Stimulated activated CD8-positive, alpha-beta memory T cell treated with anti-CD3 and anti-CD28 coated beads, Interleukin-12 subunit alpha, Interleukin-12 subunit beta, amount 100 ng/mL, for 1 hour (primary cell): ENCODE measurements at regions not wholly inside any gene's neighbourhood (a gene's known extent, or its start where the extent isn't known, plus 50 kb on each side); places are given as distances from the start of the nearest gene placed in this dataset.

Source experiments
- DNase-seq: peaks from one replicate; pipeline ENCODE4 v3.0.0-alpha.2; 2020; ENCODE audit warnings: low read depth

- no peak for DNase-seq
Observed at GRCh38 chr5:7955476-7955875, 86.5 kb downstream of the MTRR start.

DNA sequence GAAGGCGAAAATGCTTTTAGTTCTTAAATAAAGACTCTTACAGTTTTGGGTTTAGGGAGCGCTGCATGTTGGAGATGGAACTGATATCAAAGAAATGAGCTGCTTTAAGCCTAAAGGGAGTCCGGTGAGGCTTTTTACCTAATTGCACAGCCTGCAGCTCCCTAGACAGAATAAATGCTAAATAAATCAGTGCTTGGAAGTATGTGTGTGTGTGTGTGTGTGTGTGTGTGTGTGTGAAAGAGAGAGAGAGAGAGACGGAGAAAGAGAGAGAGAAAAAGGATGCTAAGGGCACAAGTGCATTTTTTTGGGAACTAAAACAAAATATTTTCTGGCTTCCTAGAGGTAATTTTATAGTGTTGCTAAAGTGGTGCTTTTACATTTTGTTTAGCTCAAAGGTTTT is 88.4 kb downstream of the MTRR start:
- no peak for DNase-seq

- no peak for DNase-seq
Observed at GRCh38 chr5:7960142-7960541, 91.2 kb downstream of the MTRR start.

GRCh38 chr5:7961540-7961939 is 92.6 kb downstream of the MTRR start:
- DNase-seq = no peak

DNA sequence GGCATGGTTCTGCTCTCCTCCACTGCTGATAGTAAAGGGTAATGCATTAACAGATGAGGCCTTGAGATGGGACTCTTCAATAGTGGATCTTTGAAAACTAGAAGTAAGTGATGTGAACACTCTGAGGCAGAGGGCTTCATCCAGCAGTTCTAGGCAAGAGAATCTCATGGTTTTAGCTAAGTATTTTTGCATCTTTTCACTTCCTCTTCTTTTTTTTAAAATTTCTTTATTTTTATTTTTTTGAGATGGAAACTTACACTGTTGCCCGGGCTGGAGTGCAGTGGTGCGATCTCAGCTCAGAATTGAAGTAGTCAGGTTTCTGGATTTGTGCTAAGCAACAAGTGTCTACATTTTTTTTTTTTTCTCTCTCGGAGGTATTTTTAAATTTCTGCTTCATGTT is 101.9 kb downstream of the MTRR start:
- DNase-seq = no peak

DNA sequence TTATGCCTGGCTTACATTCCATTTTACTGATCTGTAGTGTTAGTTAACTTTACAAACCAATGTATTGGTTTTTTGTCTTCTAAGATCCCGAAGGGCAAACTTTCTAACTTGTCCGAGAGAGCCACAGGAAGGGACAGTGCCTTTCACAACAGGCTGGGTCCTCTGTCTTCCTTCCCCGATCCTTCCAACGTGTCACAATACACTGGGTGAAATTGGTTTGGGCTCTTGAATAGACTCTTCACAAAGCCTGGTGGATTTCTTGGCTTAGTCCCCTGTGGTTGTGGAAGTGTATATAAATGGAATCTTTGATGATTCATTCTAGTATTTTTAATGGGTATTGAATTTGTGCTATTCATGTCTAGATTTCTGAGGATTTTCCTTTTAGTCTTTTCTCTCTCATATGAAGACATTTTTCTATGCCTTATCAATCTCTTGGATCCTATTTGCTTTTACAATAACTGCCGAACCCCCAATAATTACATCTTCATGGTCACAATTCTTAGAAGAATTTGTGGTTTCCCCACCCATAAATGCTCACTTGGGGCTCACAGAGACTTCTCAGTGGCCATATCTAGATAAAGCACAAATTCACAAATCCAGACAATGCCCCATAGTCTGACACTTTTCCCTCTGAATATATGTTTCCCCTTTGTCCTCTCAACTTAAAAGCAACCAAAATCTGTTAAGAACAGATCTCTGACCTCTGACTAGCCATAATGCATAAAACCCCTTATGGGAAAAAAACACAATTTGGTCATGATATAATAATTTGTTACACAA is 107.7 kb downstream of the MTRR start:
- DNase-seq = no peak

DNA sequence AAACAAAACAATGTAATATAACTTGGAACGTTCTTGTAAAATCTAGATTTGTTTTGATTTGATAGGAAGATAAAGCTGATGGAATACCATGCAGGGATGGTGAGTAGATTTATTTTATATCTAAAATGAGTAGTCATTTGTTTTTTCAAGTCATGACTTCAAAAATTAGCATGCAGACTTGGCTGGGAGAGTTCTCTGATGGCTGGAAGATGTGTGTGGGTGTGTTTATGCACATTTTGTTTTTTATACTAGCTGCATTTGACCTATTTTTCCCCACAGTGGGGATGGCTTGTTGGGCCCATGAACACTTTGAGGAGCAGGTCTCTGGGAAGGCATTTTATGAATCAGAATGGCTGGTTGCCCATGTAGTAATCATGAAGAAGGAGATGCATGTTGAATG is 109.2 kb downstream of the MTRR start:
- DNase-seq = no peak

- DNase-seq = no peak
Observed at GRCh38 chr5:7978991-7979390, 110.0 kb downstream of the MTRR start.

GRCh38 chr5:7980881-7981280 is 111.9 kb downstream of the MTRR start:
- DNase-seq = no peak

DNA sequence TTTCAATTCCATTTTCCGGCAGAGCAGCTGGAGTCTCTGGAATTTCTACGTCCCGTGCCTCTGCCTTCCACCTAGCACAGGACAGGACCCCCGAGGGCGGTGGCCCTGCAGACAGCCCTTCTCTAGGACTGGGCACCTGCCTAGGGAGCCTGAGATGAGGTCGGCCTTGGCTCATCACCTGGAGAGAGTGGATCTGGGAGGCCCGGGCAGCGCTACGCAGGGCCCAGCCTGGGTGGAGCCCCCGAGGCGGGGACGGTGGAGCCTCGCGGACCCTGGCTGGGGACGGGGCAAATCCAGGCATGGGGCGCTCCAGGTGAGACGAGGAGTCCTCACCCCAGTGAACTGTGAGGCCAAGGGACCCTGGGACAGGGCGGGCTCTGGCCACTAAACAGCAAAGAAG is 114.5 kb downstream of the MTRR start:
- DNase-seq = no peak

DNA sequence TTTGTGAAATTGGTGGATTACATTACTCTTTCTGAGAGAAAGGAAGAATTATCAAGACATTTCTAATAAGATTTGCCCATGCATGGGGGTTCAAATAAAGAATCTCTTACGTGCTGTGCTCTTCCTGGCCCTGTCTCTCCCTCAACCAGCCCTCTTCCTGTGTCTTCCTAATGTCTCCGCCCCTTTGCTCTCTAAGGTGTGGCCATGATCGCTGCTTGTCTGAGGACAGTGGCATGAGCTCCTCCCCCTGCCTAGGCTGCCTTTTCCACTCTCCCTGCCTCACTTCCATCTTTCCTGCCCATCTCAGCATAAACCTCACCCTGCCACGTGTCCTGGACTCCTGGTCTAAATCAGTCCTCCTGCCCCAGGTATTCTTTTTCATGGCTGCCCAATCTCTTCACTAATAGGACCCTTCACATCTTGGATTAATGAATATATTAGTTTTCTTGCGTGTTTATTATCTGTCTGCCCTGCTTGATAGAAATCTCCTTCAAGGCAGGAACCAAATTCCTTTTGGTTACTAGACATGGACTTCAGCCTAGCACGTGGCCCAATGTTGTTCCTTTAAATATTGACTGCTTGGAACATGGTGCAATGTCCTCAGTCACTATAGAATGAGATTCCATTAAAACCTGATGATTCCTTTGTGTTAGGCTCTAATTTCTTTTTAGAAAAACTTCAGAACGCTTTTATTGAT is 122.3 kb downstream of the MTRR start:
- no peak for DNase-seq

DNA sequence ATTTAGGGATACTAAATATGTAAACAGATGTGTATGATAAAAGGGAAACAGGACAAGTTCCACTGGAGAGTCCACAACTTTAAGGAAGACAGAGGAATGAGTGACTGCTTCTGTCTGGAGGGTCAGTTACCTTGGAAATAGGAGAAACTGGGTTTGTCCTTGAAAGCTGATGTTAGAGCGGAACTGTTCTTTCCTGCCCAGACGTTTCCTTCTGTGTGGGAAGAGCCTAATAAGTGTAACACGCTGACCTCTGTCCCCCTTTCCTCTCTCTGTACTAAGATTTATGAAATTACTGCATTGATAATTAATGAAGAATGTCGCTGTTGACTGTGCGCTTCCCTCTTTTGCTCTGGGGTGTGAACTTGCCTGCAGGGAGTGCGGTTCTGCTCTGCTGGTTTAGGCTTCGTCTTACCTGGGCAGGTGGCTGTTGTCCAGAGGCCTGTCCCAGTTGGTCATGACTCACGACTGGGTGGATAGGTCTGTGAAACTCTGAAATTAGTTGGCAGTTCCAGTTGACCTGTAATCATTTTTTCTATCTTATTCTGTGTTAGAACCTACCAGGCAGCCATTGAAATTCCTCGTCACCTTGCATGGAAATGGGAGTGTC is 126.8 kb downstream of the MTRR start:
- DNase-seq = no peak

GRCh38 chr5:8005416-8005815 is 136.5 kb downstream of the MTRR start:
- no peak for DNase-seq

GRCh38 chr5:8012131-8012977 is 143.4 kb downstream of the MTRR start:
- DNase-seq = no peak

GRCh38 chr5:8013948-8014710 is 145.2 kb downstream of the MTRR start:
- DNase-seq = no peak

- DNase-seq = no peak
Observed at GRCh38 chr5:8019719-8020218, 150.8 kb downstream of the MTRR start.

DNA sequence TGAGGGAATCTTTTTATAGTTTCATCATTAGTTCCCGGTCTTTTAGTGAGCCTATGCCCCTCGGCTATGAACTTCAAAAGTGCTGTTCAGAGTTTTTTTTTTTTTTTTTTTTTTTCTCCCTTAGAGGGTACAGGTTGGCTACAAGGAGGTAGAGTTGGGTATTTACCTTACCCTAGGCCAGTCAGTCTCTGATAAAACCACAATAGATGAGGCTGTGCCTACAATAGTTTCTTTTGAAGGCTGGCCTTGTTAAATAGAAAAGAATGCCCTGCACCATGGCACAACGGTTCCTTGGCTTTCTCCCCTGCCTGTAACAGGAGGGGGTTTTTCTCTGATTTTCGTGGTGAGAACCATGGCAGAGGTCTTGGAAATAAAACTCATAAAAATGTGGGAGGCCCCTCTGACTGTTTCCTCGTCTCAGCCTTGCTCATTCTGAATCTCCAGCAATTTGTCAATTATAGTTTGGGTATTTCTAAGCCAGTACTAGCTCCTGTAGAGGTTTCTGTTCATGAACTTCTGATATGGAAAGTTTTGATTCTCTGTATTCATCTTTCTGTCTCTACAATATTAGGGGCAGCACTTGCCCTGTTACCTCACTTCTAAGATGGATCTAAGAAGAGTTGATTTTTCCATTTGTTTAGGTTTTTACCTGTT is 152.0 kb downstream of the MTRR start:
- DNase-seq = no peak

DNA sequence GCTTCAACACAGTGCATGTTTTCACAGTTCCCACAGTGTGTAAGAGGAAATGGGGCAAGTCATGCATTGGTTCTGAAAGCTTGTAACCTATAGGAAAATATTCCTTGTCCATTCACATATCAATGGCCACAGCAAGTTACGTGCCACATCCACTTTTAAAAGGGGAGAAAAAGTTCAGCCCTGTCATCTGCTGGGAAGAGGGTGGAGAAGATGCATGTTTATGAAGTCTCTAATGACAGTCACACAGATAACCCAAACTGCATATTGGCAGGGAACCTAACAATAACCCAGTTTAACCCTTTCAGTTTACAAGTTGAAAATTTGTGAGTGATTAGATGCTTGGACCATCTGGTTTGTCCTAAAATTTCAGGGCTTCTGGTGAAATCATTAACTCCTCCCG is 159.3 kb downstream of the MTRR start:
- DNase-seq = no peak

DNA sequence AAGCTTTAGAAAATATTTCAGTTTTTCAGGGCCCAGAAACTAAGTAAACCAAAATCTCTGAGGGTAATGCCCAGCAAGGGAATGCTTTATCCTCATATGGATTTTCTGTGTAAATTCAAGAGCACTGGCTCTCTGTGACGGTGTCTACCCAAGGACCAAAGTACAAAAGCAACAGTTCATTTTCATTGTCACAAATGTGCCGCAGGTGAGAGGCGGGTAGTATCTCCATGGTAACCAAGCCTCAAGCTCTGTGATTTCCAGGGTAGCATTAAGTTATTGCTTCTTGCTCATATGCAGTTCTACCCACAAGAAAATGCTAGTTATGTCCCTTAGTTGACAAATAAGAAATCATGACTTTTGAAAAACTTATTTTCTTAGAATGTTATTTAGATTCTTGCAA is 164.3 kb downstream of the MTRR start:
- DNase-seq = no peak

- DNase-seq = no peak
Observed at GRCh38 chr5:8034852-8035251, 165.9 kb downstream of the MTRR start.

- no peak for DNase-seq
Observed at GRCh38 chr5:8048920-8049319, 180.0 kb downstream of the MTRR start.
